HG02798 (cell line): ENCODE measurements at regions not wholly inside any gene's neighbourhood (a gene's known extent, or its start where the extent isn't known, plus 50 kb on each side); places are given as distances from the start of the nearest gene placed in this dataset.
"Not testable (repeated sequence)": the region's sequence is repeated elsewhere in the genome, so short reads cannot be mapped to it uniquely, and the experiment has no call there.

Experiments
- ATAC-seq: cut with Tn5 transposase; IDR thresholded peaks from one replicate; pipeline ENCODE4 v1.9.1; 2021; ENCODE audit warnings: mild to moderate bottlenecking; ENCODE audit not compliant: unreplicated experiment, poor library complexity

GRCh38 chr6:27684264-27685211 lies 211.6 kb upstream of the ZNF184 start:
- ATAC-seq, result no peak

- no peak for ATAC-seq
Measured at GRCh38 chr6:27679964-27680694, 207.2 kb upstream of the ZNF184 start.

- ATAC-seq, result no peak
Measured at GRCh38 chr6:27679308-27679963, 206.5 kb upstream of the ZNF184 start.

- ATAC-seq, result no peak
Measured at GRCh38 chr6:27678469-27678868, 205.6 kb upstream of the ZNF184 start.

- no peak for ATAC-seq
Measured at GRCh38 chr6:27674882-27675281, 202.0 kb upstream of the ZNF184 start.

GRCh38 chr6:27672113-27672799 lies 199.4 kb upstream of the ZNF184 start:
- peak; percentile 60 for ATAC-seq

GRCh38 chr6:27669624-27670301 lies 196.9 kb upstream of the ZNF184 start:
- no peak for ATAC-seq

- no peak for ATAC-seq
Measured at GRCh38 chr6:27669295-27669623, 196.4 kb upstream of the ZNF184 start.

GRCh38 chr6:27668442-27669294 lies 195.8 kb upstream of the ZNF184 start:
- peak; percentile 29 for ATAC-seq

GRCh38 chr6:27667657-27668441 lies 194.9 kb upstream of the ZNF184 start:
- no peak for ATAC-seq

GRCh38 chr6:27667016-27667656 lies 194.2 kb upstream of the ZNF184 start:
- no peak for ATAC-seq

- ATAC-seq, result no peak
Measured at GRCh38 chr6:27662769-27663168, 189.9 kb upstream of the ZNF184 start.

GRCh38 chr6:27662212-27662611 lies 189.3 kb upstream of the ZNF184 start:
- not testable (repeated sequence) for ATAC-seq

- not testable (repeated sequence) for ATAC-seq
Measured at GRCh38 chr6:27653143-27653825, 180.4 kb upstream of the ZNF184 start.

GRCh38 chr6:27651371-27651732 lies 178.4 kb upstream of the ZNF184 start:
- ATAC-seq, result no peak

- peak; percentile 39 for ATAC-seq
Measured at GRCh38 chr6:27650620-27651370, 177.9 kb upstream of the ZNF184 start.

- ATAC-seq, result no peak
Measured at GRCh38 chr6:27644528-27644927, 171.6 kb upstream of the ZNF184 start.
